ENCODE measurements at regions not wholly inside any gene's neighbourhood (a gene's known extent, or its start where the extent isn't known, plus 50 kb on each side); places are given as distances from the start of the nearest gene placed in this dataset.

DNA sequence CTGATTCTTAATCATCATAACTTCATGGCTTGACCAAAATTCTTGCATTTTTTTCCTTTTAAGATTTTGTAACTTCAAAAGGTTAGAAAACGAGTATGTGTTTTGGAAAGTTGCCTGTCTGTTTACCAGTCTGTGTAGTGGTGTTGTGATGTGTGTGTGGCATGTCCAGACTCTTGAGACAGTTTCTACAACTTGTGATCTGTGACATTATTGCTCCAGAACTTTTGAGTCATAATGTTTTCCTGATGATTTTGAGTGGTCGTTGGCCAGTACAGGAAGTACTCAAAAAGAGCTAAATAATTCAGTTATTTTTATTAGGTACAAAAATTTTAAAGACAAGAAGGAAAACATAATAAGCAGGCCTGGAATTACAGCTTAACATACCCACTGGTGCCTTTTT lies 229.0 kb upstream of the C2CD4B start:
- no peak overlapping the region for H3K27ac ChIP-seq
- no peak overlapping the region for H3K4me3 ChIP-seq
- WGBS, 5 donors = 48 to 62% (median 54%) methylated on average over 2 of the region's 2 CpGs
- DNase-seq = no peak
- H3K36me3 ChIP-seq = no peaks in the 10 kb centered on the region
- H3K27me3 ChIP-seq = peaks cover 0 to 3% (median 0%) of the 10 kb centered on the region in 3 donors
- no peak for TF ChIP-seq POLR2AphosphoS5 (IDR thresholded peaks at IDR 0.05)
- TF ChIP-seq POLR2A (IDR thresholded peaks at IDR 0.05) = no peak
- TF ChIP-seq, protein P1, sequence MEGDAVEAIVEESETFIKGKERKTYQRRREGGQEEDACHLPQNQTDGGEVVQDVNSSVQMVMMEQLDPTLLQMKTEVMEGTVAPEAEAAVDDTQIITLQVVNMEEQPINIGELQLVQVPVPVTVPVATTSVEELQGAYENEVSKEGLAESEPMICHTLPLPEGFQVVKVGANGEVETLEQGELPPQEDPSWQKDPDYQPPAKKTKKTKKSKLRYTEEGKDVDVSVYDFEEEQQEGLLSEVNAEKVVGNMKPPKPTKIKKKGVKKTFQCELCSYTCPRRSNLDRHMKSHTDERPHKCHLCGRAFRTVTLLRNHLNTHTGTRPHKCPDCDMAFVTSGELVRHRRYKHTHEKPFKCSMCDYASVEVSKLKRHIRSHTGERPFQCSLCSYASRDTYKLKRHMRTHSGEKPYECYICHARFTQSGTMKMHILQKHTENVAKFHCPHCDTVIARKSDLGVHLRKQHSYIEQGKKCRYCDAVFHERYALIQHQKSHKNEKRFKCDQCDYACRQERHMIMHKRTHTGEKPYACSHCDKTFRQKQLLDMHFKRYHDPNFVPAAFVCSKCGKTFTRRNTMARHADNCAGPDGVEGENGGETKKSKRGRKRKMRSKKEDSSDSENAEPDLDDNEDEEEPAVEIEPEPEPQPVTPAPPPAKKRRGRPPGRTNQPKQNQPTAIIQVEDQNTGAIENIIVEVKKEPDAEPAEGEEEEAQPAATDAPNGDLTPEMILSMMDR (IDR thresholded peaks at IDR 0.05) = no peak
- no peak for TF ChIP-seq EP300 (IDR thresholded peaks at IDR 0.05)
- peaks cover 20 to 31% (median 29%) of the 10 kb centered on the region in 4 donors for H3K4me1 ChIP-seq
- intact Hi-C loops (cut with DNase I; ENCODE audit: low total_unique reads) = no loop called here
- H3K9me3 ChIP-seq = peaks cover 0 to 4% (median 0%) of the 10 kb centered on the region in 4 donors

DNA sequence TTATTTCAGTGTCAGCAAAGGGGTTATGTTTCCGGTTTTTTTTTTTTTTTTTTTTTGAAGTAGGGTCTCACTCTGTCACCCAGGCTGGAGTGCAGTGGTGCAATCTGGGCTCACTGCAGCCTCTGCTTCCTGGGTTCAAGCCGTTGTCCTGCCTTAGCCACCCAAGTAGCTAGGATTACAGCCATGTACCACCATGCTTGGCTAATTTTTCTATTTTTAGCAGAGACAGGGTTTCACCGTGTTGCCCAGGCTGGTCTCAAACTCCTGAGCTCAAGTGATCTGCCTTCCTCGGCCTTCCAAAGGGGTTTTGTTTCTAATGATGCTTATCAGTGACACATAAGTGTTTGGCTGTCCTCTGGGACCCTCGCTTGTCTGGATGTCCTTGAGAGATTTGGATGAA lies 235.7 kb upstream of the C2CD4B start:
- Histone ChIP-seq H3K4me3 (no peak overlapping the region), H3K9me3 (peaks cover 0 to 14% (median 2%) of the 10 kb centered on the region in 4 donors), H3K4me1 (peaks cover 0 to 27% (median 2%) of the 10 kb centered on the region in 4 donors), H3K27me3 (no peaks in the 10 kb centered on the region), H3K27ac (no peak overlapping the region), H3K36me3 (no peaks in the 10 kb centered on the region)
- no peak for TF ChIP-seq POLR2AphosphoS5 (IDR thresholded peaks at IDR 0.05)
- TF ChIP-seq, protein P1 (IDR thresholded peaks at IDR 0.05) = no peak
- TF ChIP-seq POLR2A (IDR thresholded peaks at IDR 0.05) = no peak
- TF ChIP-seq EP300 (IDR thresholded peaks at IDR 0.05) = no peak
- intact Hi-C loops (cut with DNase I; ENCODE audit: low total_unique reads) = no loop called here
- WGBS, 5 donors = 78 to 88% (median 86%) methylated on average over 5 of the region's 5 CpGs
- DNase-seq = no peak

DNA sequence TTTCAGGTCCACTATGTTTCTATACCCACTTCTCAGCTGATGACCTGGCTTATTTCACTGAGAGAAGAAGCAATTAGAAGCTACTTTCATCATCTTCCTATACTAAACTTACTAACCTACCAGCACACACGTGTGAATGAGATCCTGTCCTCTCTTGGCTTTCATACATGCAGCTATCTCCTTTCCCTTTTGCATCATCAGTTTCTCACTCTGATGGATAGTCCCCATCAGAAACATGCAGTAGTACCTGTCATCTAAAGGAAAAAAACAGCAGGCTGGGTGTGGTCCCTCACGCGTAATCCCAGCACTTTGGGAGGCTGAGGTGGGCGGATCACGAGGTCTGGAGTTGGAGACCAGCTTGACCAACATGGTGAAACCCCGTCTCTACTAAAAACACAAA lies 237.6 kb upstream of the C2CD4B start:
- Histone ChIP-seq H3K27me3 (no peaks in the 10 kb centered on the region), H3K4me1 (peaks cover 0 to 29% (median 2%) of the 10 kb centered on the region in 4 donors), H3K36me3 (no peaks in the 10 kb centered on the region), H3K4me3 (no peak overlapping the region), H3K9me3 (peaks cover 0 to 14% (median 2%) of the 10 kb centered on the region in 4 donors), H3K27ac (peak overlapping the region in 2 of 5 donors; percentile 38 to 55)
- intact Hi-C loops (cut with DNase I; ENCODE audit: low total_unique reads) = no loop called here
- DNase-seq = no peak
- no peak for TF ChIP-seq POLR2A (IDR thresholded peaks at IDR 0.05)
- TF ChIP-seq POLR2AphosphoS5 (IDR thresholded peaks at IDR 0.05) = no peak
- TF ChIP-seq EP300 (IDR thresholded peaks at IDR 0.05) = no peak
- TF ChIP-seq, protein P1 (IDR thresholded peaks at IDR 0.05) = no peak
- 91 to 95% (median 94%) methylated on average over 6 of the region's 6 CpGs for WGBS, 5 donors

DNA sequence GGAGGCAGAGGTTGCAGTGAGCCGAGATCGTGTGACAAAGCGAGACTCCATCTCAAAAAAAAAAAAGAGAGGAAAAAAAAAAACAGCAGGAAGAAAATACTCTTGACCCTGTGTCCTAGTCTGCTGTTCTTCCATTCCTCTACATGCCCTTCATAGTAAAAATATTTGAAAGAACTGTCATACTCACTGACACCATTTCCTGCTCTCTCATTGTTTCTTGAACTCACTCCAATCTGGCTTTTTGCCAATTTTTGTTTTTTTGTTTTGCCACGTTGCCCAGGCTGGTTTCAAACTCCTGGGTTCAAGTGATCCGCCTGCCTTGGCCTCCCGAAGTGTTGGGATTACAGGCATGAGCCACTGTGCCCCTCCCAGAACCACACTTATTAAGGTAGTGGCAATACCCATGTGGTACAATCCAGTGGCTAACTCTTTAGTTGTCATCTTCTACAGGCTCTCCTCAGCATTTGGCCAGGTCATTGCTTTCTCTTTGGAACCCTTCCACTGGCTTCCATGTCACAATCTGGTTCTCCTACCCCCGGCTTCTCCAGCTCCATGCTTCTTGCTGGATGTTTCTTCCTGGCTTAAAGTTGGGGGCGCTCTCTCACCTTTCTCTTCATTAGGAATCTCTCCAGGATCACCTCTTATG lies 238.2 kb upstream of the C2CD4B start:
- intact Hi-C loops (cut with DNase I; ENCODE audit: low total_unique reads) = no loop called here
- 71 to 81% (median 76%) methylated on average over 8 of the region's 8 CpGs for WGBS, 5 donors
- H3K9me3 ChIP-seq = peaks cover 0 to 14% (median 2%) of the 10 kb centered on the region in 4 donors
- H3K4me3 ChIP-seq = no peak overlapping the region
- no peaks in the 10 kb centered on the region for H3K27me3 ChIP-seq
- peaks cover 0 to 35% (median 3%) of the 10 kb centered on the region in 4 donors for H3K4me1 ChIP-seq
- peak overlapping the region; percentile 5 to 72 (median 38) for H3K27ac ChIP-seq
- H3K36me3 ChIP-seq = no peaks in the 10 kb centered on the region
- DNase-seq = no peak
- TF ChIP-seq EP300 (IDR thresholded peaks at IDR 0.05) (no peak), POLR2AphosphoS5 (IDR thresholded peaks at IDR 0.05) (peak in 1 of 3 donors; percentile 40), POLR2A (IDR thresholded peaks at IDR 0.05) (no peak)
- TF ChIP-seq, protein P1 (IDR thresholded peaks at IDR 0.05) = no peak
